ENCODE measurements at regions not wholly inside any gene's neighbourhood (a gene's known extent, or its start where the extent isn't known, plus 50 kb on each side); places are given as distances from the start of the nearest gene placed in this dataset.
"Not testable (repeated sequence)": the region's sequence is repeated elsewhere in the genome, so short reads cannot be mapped to it uniquely, and the experiment has no call there.

DNA sequence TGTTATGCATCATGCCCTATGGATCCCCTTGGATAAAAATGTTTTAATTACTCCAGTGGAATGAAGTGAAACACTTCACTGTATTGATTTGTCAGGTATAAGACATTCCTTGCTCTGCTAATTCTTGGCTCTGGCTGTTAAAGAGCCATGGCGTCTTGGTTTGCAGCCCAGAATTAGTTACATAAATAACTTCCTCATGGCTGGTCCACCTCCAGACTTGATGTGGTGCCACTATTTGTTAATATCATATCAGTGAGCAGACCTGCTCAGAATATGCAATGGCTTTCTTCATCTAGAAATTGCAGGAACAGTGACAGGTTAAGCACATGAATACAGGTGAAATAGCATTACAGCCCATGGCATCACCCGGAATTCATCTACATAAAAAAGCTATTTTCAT lies 446.9 kb upstream of the GRIN3A start:
- peak in 7 of 8 donors; percentile 42 to 87 (median 75) for ATAC-seq
- intact Hi-C loops (cut with DNase I) = no loop called here
- peak in 1 of 2 donors; percentile 22 for DNase-seq
- peaks cover 0 to 10% (median 0%) of the 10 kb centered on the region in 11 donors for H3K9me3 ChIP-seq
- 59 to 63% methylated on average over 2 of the region's 2 CpGs for WGBS, 2 donors
- H3K4me1 ChIP-seq = peaks cover 0 to 9% (median 0%) of the 10 kb centered on the region in 9 donors
- TF ChIP-seq, protein P1, sequence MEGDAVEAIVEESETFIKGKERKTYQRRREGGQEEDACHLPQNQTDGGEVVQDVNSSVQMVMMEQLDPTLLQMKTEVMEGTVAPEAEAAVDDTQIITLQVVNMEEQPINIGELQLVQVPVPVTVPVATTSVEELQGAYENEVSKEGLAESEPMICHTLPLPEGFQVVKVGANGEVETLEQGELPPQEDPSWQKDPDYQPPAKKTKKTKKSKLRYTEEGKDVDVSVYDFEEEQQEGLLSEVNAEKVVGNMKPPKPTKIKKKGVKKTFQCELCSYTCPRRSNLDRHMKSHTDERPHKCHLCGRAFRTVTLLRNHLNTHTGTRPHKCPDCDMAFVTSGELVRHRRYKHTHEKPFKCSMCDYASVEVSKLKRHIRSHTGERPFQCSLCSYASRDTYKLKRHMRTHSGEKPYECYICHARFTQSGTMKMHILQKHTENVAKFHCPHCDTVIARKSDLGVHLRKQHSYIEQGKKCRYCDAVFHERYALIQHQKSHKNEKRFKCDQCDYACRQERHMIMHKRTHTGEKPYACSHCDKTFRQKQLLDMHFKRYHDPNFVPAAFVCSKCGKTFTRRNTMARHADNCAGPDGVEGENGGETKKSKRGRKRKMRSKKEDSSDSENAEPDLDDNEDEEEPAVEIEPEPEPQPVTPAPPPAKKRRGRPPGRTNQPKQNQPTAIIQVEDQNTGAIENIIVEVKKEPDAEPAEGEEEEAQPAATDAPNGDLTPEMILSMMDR (IDR thresholded peaks at IDR 0.05) = no peak
- no peaks in the 10 kb centered on the region for H3K36me3 ChIP-seq
- H3K27ac ChIP-seq = no peak overlapping the region
- no peaks in the 10 kb centered on the region for H3K27me3 ChIP-seq
- no peak overlapping the region for H3K4me3 ChIP-seq

DNA sequence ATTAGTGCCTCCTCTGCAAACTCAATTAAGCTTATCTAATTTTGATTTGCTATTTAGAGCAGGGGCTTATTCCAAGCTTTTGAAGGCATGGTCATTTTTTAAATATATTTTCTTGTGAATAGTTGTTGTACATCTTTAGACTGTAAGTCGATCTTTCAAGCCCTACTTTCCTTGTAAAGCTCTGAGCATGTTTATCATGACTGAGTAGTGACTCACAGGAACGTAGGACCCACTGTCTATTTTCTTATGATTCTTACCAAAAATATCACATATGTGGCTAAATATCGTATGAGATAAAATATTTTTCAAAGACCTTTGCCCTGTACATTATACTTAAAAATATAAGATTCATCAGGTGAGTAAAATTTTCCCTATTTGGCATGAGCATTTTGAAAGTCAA lies 440.4 kb upstream of the GRIN3A start:
- TF ChIP-seq, protein P1 (IDR thresholded peaks at IDR 0.05) = no peak
- Histone ChIP-seq H3K27me3 (no peaks in the 10 kb centered on the region), H3K4me1 (no peaks in the 10 kb centered on the region), H3K4me3 (no peak overlapping the region), H3K27ac (no peak overlapping the region), H3K36me3 (no peaks in the 10 kb centered on the region), H3K9me3 (peaks cover 0 to 34% (median 8%) of the 10 kb centered on the region in 11 donors)
- WGBS, 2 donors = 52 to 61% methylated on average over 3 of the region's 3 CpGs
- no peak for DNase-seq
- no peak for ATAC-seq
- intact Hi-C loops (cut with DNase I) = no loop called here

DNA sequence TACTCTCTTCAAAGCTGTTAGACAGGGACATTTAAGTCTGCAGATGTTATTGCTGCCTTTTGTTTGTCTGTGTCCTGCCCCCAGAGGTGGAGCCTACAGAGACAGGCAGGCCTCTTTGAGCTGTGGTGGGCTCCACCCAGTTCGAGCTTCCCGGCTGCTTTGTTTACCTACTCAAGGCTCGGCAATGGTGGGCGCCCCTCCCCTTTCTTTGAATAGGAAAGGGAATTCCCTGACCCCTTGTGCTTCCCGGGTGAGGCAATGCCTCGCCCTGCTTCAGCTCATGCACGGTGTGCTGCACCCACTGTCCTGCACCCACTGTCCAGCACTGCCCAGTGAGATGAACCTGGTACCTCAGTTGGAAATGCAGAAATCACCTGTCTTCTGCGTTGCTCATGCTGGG lies 435.8 kb upstream of the GRIN3A start:
- H3K36me3 ChIP-seq; ATAC-seq; intact Hi-C loops (cut with DNase I); H3K4me1 ChIP-seq; H3K27ac ChIP-seq; H3K4me3 ChIP-seq; H3K27me3 ChIP-seq; DNase-seq: not testable (repeated sequence)
- peaks cover 0 to 49% (median 8%) of the 10 kb centered on the region in 11 donors for H3K9me3 ChIP-seq
- 90 to 91% methylated on average over 8 of the region's 8 CpGs for WGBS, 2 donors

DNA sequence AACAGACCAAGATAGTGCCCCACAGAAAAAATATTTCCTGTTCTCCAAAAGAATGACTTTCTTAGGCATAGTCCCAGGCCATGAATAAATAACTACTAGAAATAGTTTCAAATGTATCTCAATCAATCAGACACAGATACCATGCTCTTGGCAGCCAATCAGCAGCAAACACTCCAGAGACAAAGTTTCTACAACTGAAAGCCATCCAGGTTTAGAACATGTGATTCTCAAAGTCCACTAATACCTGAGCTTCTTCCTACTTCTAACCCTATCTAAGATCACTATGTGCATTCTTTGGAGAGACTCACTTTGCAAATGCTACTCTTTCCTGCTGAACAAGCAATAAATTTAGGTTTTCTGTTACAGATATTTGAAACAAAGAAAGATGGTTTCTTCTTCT lies 425.8 kb upstream of the GRIN3A start:
- intact Hi-C loops (cut with DNase I) = no loop called here
- Histone ChIP-seq H3K27ac (no peak overlapping the region), H3K27me3 (no peaks in the 10 kb centered on the region), H3K36me3 (no peaks in the 10 kb centered on the region), H3K4me3 (no peak overlapping the region), H3K4me1 (no peaks in the 10 kb centered on the region), H3K9me3 (peaks cover 0 to 3% (median 0%) of the 10 kb centered on the region in 11 donors)
- no peak for DNase-seq
- no peak for ATAC-seq
- TF ChIP-seq, protein P1 (IDR thresholded peaks at IDR 0.05) = no peak

DNA sequence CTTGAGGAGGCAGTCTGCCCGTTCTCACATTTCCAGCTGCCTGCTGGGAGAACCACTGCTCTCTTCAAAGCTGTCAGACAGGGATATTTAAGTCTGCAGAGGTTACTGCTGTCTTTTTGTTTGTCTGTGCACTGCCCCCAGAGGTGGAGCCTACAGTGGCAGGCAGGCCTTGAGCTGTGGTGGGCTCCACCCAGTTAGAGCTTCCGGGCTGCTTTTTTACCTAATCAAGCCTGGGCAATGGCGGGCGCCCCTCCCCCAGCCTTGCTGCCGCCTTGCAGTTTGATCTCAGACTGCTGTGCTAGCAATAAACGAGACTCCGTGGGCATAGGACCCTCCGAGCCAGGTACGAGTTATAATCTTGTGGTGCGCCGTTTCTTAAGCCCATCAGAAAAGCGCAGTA lies 414.6 kb upstream of the GRIN3A start:
- intact Hi-C loops (cut with DNase I); H3K4me1 ChIP-seq; H3K27ac ChIP-seq; H3K4me3 ChIP-seq; H3K36me3 ChIP-seq; ATAC-seq; H3K27me3 ChIP-seq; DNase-seq: not testable (repeated sequence)
- WGBS, 2 donors = 76 to 83% methylated on average over 12 of the region's 12 CpGs
- peaks cover 0 to 39% (median 7%) of the 10 kb centered on the region in 11 donors for H3K9me3 ChIP-seq
